Activated T-cell treated with anti-CD3 and anti-CD28 coated beads, Interleukin-2, amount 50 U/mL, for 72 hours (primary cell): ENCODE measurements at regions not wholly inside any gene's neighbourhood (a gene's known extent, or its start where the extent isn't known, plus 50 kb on each side); places are given as distances from the start of the nearest gene placed in this dataset.

Experiments
- ATAC-seq, 2 donors: fragments of 150-1000 bp; cut with Tn5 transposase; replicated peaks in 1 of 2; 2 replicates each; pipeline ENCODE4 v1.10.0; 2021; ENCODE audit warnings: moderate library complexity in 2 of 2, mild to moderate bottlenecking in 1 of 2
- DNase-seq, 2 donors: peaks; one replicate each; pipeline ENCODE4 v3.0.0; 2021 to 2022; ENCODE audit warnings: mixed read lengths in 1 of 2
- H3K27ac Mint-ChIP-seq: one replicate; pipeline ENCODE4 v1.8.0; 2022; ENCODE audit warnings: mild to moderate bottlenecking, moderate library complexity, mixed read lengths
- H3K27me3 Mint-ChIP-seq: one replicate; pipeline ENCODE4 v1.8.0; 2022; ENCODE audit warnings: low read depth, mixed read lengths
- H3K36me3 Mint-ChIP-seq, 2 donors: one replicate each; pipeline ENCODE4 v1.8.0; 2022; ENCODE audit warnings: mixed read lengths in 2 of 2, mild to moderate bottlenecking in 1 of 2; ENCODE audit not compliant: insufficient read depth in 2 of 2
- H3K4me1 Mint-ChIP-seq: one replicate; pipeline ENCODE4 v1.8.0; 2022; ENCODE audit warnings: low read depth, mixed read lengths
- H3K4me3 Mint-ChIP-seq, 2 donors: one replicate each; pipeline ENCODE4 v1.8.0; 2022; ENCODE audit warnings: mild to moderate bottlenecking in 2 of 2, mixed read lengths in 2 of 2, moderate library complexity in 2 of 2
- H3K9me3 Mint-ChIP-seq, 2 donors: one replicate each; pipeline ENCODE4 v1.8.0; 2022; ENCODE audit warnings: mixed read lengths in 2 of 2

- no peaks in the 10 kb centered on the region for H3K36me3 Mint-ChIP-seq
- no peak overlapping the region for H3K27ac Mint-ChIP-seq
- no peaks in the 10 kb centered on the region for H3K4me1 Mint-ChIP-seq
- no peaks in the 10 kb centered on the region for H3K27me3 Mint-ChIP-seq
- ATAC-seq (no peak), DNase-seq (no peak)
- no peak overlapping the region for H3K4me3 Mint-ChIP-seq
- H3K9me3 Mint-ChIP-seq: no peaks in the 10 kb centered on the region
Observed at GRCh38 chr9:108549184-108549583, 306.6 kb downstream of the ACTL7B start.

- no peak for DNase-seq
- Mint-ChIP-seq H3K27ac (no peak overlapping the region), H3K9me3 (no peaks in the 10 kb centered on the region), H3K36me3 (no peaks in the 10 kb centered on the region), H3K4me1 (no peaks in the 10 kb centered on the region), H3K27me3 (no peaks in the 10 kb centered on the region), H3K4me3 (no peak overlapping the region)
- no peak for ATAC-seq
Observed at GRCh38 chr9:108547411-108548135, 308.2 kb downstream of the ACTL7B start.

DNA sequence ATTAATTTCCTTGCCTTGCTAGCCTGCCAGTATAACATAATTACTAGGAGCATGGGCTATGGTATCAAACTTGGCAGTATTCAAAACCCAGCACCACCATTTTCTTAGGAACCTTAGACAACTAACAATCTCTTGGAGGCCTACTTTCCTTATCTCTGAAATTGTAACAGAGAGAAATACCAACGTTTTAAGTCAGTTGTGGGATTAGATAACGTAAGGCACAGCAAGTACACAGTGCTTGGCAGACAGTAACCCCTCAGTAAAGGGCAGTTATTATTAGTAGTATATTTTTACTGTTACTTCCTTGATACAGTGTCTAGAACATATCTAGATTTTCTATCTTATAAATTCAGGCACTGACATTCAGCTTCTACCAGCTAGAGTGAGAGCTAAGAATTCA lies 309.6 kb downstream of the ACTL7B start:
- Mint-ChIP-seq H3K36me3 (no peaks in the 10 kb centered on the region), H3K27ac (no peak overlapping the region), H3K27me3 (no peaks in the 10 kb centered on the region), H3K4me3 (no peak overlapping the region), H3K4me1 (no peaks in the 10 kb centered on the region), H3K9me3 (no peaks in the 10 kb centered on the region)
- ATAC-seq: no peak
- DNase-seq: no peak

GRCh38 chr9:108545436-108545835 lies 310.4 kb downstream of the ACTL7B start:
- no peak overlapping the region for H3K4me3 Mint-ChIP-seq
- H3K9me3 Mint-ChIP-seq: no peaks in the 10 kb centered on the region
- DNase-seq: no peak
- H3K4me1 Mint-ChIP-seq: no peaks in the 10 kb centered on the region
- ATAC-seq: no peak
- H3K36me3 Mint-ChIP-seq: no peaks in the 10 kb centered on the region
- no peak overlapping the region for H3K27ac Mint-ChIP-seq
- H3K27me3 Mint-ChIP-seq: no peaks in the 10 kb centered on the region

- Mint-ChIP-seq H3K27ac (no peak overlapping the region), H3K9me3 (no peaks in the 10 kb centered on the region), H3K27me3 (no peaks in the 10 kb centered on the region), H3K4me1 (no peaks in the 10 kb centered on the region), H3K4me3 (no peak overlapping the region), H3K36me3 (no peaks in the 10 kb centered on the region)
- ATAC-seq (no peak), DNase-seq (no peak)
Observed at GRCh38 chr9:108544866-108545265, 310.9 kb downstream of the ACTL7B start.

- H3K4me3 Mint-ChIP-seq: no peak overlapping the region
- no peaks in the 10 kb centered on the region for H3K36me3 Mint-ChIP-seq
Observed at GRCh38 chr9:108543251-108543778, 312.5 kb downstream of the ACTL7B start.

DNA sequence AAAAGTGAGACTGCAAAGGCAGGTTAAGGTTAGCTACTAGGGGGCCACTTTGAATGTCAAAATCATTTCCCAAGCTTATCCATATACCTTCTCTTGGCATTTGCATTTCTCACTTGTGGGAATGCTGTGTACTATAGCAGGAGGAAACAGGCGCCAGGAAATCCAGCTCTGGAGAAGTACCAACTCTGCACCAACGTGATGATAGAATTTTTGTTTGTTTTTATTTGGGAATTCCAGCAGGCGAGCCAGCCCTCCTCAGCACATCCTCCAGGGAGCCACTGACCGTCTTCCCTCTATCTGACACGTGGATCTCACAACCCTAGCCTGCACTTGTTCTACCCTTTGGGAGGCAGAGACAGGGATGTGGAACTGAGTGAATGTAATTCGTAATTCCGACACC lies 318.0 kb downstream of the ACTL7B start:
- no peak overlapping the region for H3K4me3 Mint-ChIP-seq

More at GRCh38 chr9:108543251-108543778, 312.5 kb downstream of the ACTL7B start:
- no peaks in the 10 kb centered on the region for H3K27me3 Mint-ChIP-seq
- peaks cover 3% of the 10 kb centered on the region in 2 donors for H3K9me3 Mint-ChIP-seq
- no peak overlapping the region for H3K27ac Mint-ChIP-seq
- ATAC-seq (no peak), DNase-seq (no peak)
- no peaks in the 10 kb centered on the region for H3K4me1 Mint-ChIP-seq

GRCh38 chr9:108536836-108537601 lies 318.8 kb downstream of the ACTL7B start:
- H3K9me3 Mint-ChIP-seq: peaks cover 3 to 4% of the 10 kb centered on the region in 2 donors
- H3K36me3 Mint-ChIP-seq: no peaks in the 10 kb centered on the region
- H3K4me3 Mint-ChIP-seq: no peak overlapping the region
- no peaks in the 10 kb centered on the region for H3K4me1 Mint-ChIP-seq
- ATAC-seq (no peak), DNase-seq (no peak)
- no peaks in the 10 kb centered on the region for H3K27me3 Mint-ChIP-seq
- no peak overlapping the region for H3K27ac Mint-ChIP-seq

More for the DNA sequence above, 318.0 kb downstream of the ACTL7B start:
- Mint-ChIP-seq H3K27ac (no peak overlapping the region), H3K27me3 (no peaks in the 10 kb centered on the region), H3K9me3 (peaks cover 3 to 4% of the 10 kb centered on the region in 2 donors), H3K36me3 (no peaks in the 10 kb centered on the region), H3K4me1 (no peaks in the 10 kb centered on the region)
- ATAC-seq: no peak
- DNase-seq: no peak

DNA sequence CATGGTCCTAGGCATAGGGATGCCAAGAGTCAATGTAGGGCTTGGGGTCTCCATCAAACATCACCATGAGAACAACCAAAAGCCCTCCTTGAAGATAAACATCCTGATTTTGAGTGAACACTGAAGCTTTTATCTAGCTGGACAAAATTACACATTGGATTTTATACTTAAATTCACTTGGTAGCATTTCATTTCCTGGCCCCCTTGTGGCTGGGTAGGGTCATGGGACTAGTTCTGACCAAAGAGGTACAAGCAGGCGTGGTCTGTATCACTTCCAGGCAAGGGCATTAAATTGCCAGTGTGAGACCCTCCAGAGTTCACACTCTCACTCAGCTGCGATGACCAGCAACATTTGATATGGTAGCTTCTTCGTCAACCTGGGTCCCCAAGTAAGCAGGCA lies 320.3 kb downstream of the ACTL7B start:
- Mint-ChIP-seq H3K36me3 (no peaks in the 10 kb centered on the region), H3K27ac (no peak overlapping the region), H3K9me3 (peaks cover 4 to 5% of the 10 kb centered on the region in 2 donors), H3K27me3 (no peaks in the 10 kb centered on the region), H3K4me1 (no peaks in the 10 kb centered on the region), H3K4me3 (no peak overlapping the region)
- DNase-seq (no peak), ATAC-seq (no peak)

- no peaks in the 10 kb centered on the region for H3K27me3 Mint-ChIP-seq
- H3K4me3 Mint-ChIP-seq: no peak overlapping the region
- no peak for ATAC-seq
Observed at GRCh38 chr9:108534741-108535140, 321.0 kb downstream of the ACTL7B start.

GRCh38 chr9:108530141-108530540 lies 325.6 kb downstream of the ACTL7B start:
- DNase-seq (no peak), ATAC-seq (no peak)
- H3K4me3 Mint-ChIP-seq: no peak overlapping the region
- no peaks in the 10 kb centered on the region for H3K4me1 Mint-ChIP-seq
- H3K27me3 Mint-ChIP-seq: no peaks in the 10 kb centered on the region
- peaks cover 2 to 5% of the 10 kb centered on the region in 2 donors for H3K9me3 Mint-ChIP-seq
- H3K27ac Mint-ChIP-seq: no peak overlapping the region
- H3K36me3 Mint-ChIP-seq: no peaks in the 10 kb centered on the region

More at GRCh38 chr9:108534741-108535140, 321.0 kb downstream of the ACTL7B start:
- H3K27ac Mint-ChIP-seq: no peak overlapping the region
- H3K9me3 Mint-ChIP-seq: peaks cover 4 to 5% of the 10 kb centered on the region in 2 donors
- DNase-seq: no peak
- H3K36me3 Mint-ChIP-seq: no peaks in the 10 kb centered on the region
- H3K4me1 Mint-ChIP-seq: no peaks in the 10 kb centered on the region

- H3K4me1 Mint-ChIP-seq: no peaks in the 10 kb centered on the region
Observed at GRCh38 chr9:108528231-108528630, 327.6 kb downstream of the ACTL7B start.

GRCh38 chr9:108526518-108526917 lies 329.3 kb downstream of the ACTL7B start:
- Mint-ChIP-seq H3K9me3 (peaks cover 2 to 3% of the 10 kb centered on the region in 2 donors), H3K4me3 (no peak overlapping the region), H3K27me3 (no peaks in the 10 kb centered on the region), H3K4me1 (no peaks in the 10 kb centered on the region), H3K36me3 (no peaks in the 10 kb centered on the region), H3K27ac (no peak overlapping the region)
- DNase-seq: no peak
- no peak for ATAC-seq

More at GRCh38 chr9:108528231-108528630, 327.6 kb downstream of the ACTL7B start:
- H3K9me3 Mint-ChIP-seq: peaks cover 2 to 3% of the 10 kb centered on the region in 2 donors
- no peaks in the 10 kb centered on the region for H3K27me3 Mint-ChIP-seq
- ATAC-seq (no peak), DNase-seq (no peak)
- H3K27ac Mint-ChIP-seq: no peak overlapping the region
- H3K36me3 Mint-ChIP-seq: no peaks in the 10 kb centered on the region
- no peak overlapping the region for H3K4me3 Mint-ChIP-seq
